Liver (tissue), 7 donors: ENCODE measurements at regions not wholly inside any gene's neighbourhood (a gene's known extent, or its start where the extent isn't known, plus 50 kb on each side); places are given as distances from the start of the nearest gene placed in this dataset.
"Not testable (repeated sequence)": the region's sequence is repeated elsewhere in the genome, so short reads cannot be mapped to it uniquely, and the experiment has no call there.

Experiments used
- DNase-seq: peaks from one replicate; pipeline ENCODE4 v3.0.0-alpha.2; 2017; ENCODE audit warnings: low spot score
- H3K27ac ChIP-seq, 2 donors: one replicate each; pipeline ENCODE4 v1.7.0; 2013; ENCODE audit warnings: inconsistent platforms in 2 of 2, low read length in 2 of 2, control low read depth in 1 of 2, low read depth in 1 of 2, mild to moderate bottlenecking in 1 of 2
- H3K27me3 ChIP-seq, 4 donors: one replicate each; pipeline versions ENCODE4 v1.6.1 to v1.7.0; 2013; ENCODE audit warnings: low read length in 3 of 4, inconsistent platforms in 1 of 4, mild to moderate bottlenecking in 1 of 4, moderate library complexity in 1 of 4; ENCODE audit not compliant: control insufficient read depth in 4 of 4, insufficient read depth in 4 of 4
- H3K36me3 ChIP-seq, 4 donors: one replicate each; pipeline versions ENCODE4 v1.6.1 to v1.7.0; 2013; ENCODE audit warnings: low read length in 3 of 4, mild to moderate bottlenecking in 3 of 4, low read depth in 1 of 4, moderate library complexity in 1 of 4; ENCODE audit not compliant: control insufficient read depth in 4 of 4, insufficient read depth in 3 of 4
- H3K4me1 ChIP-seq, 4 donors: one replicate each; pipeline versions ENCODE4 v1.6.1 to v1.7.0; 2013; ENCODE audit warnings: low read length in 3 of 4, mild to moderate bottlenecking in 3 of 4, moderate library complexity in 1 of 4; ENCODE audit not compliant: control insufficient read depth in 4 of 4, insufficient read depth in 4 of 4
- H3K4me3 ChIP-seq, 3 donors: one replicate each; pipeline versions ENCODE4 v1.6.1 to v1.7.0; 2013; ENCODE audit warnings: low read length in 3 of 3, control low read depth in 1 of 3, low read depth in 1 of 3, mild to moderate bottlenecking in 1 of 3
- H3K9ac ChIP-seq, 2 donors: one replicate each; pipeline ENCODE4 v1.7.0; 2013; ENCODE audit warnings: low read length in 2 of 2, mild to moderate bottlenecking in 2 of 2, moderate library complexity in 2 of 2, control low read depth in 1 of 2, low read depth in 1 of 2
- H3K9me3 ChIP-seq, 4 donors: one replicate each; pipeline versions ENCODE4 v1.6.1 to v1.7.0; 2013; ENCODE audit warnings: low read length in 3 of 4; ENCODE audit not compliant: control insufficient read depth in 4 of 4
- EGR1 ChIP-seq, 2 donors: IDR thresholded peaks; 2 replicates each; pipeline ENCODE4 v1.6.1; 2016 to 2018; ENCODE audit warnings: antibody characterized with exemption in 2 of 2, low read depth in 2 of 2
- FOXA1 ChIP-seq: IDR thresholded peaks from 2 replicates; pipeline ENCODE4 v1.6.1; 2016; ENCODE audit warnings: antibody characterized with exemption
- FOXA2 ChIP-seq: IDR thresholded peaks from 2 replicates; pipeline ENCODE4 v1.6.1; 2016; ENCODE audit warnings: antibody characterized with exemption
- HNF4A ChIP-seq, 2 donors: conservative IDR thresholded peaks; 2 replicates each; pipeline ENCODE4 v1.6.1; 2016; ENCODE audit warnings: antibody characterized with exemption in 2 of 2, mild to moderate bottlenecking in 2 of 2
- HNF4G ChIP-seq: IDR thresholded peaks from 2 replicates; pipeline ENCODE4 v1.6.1; 2016; ENCODE audit warnings: antibody characterized with exemption
- JUND ChIP-seq, 2 donors: IDR thresholded peaks; 2 replicates each; pipeline ENCODE4 v1.6.1; 2016; ENCODE audit warnings: antibody characterized with exemption in 2 of 2
- NR2F2 ChIP-seq: IDR thresholded peaks from 2 replicates; pipeline ENCODE4 v1.6.1; 2016; ENCODE audit warnings: antibody characterized with exemption
- RAD21 ChIP-seq, 2 donors: IDR thresholded peaks; 2 replicates each; pipeline ENCODE4 v1.6.1; 2016; ENCODE audit warnings: antibody characterized with exemption in 2 of 2, mild to moderate bottlenecking in 2 of 2
- RXRA ChIP-seq, 2 donors: IDR thresholded peaks; 2 replicates each; pipeline ENCODE4 v1.6.1; 2017 to 2018; ENCODE audit warnings: antibody characterized with exemption in 2 of 2, mild to moderate bottlenecking in 1 of 2
- SP1 ChIP-seq: IDR thresholded peaks from 2 replicates; pipeline ENCODE4 v1.6.1; 2018; ENCODE audit warnings: antibody characterized with exemption, mild to moderate bottlenecking
- TAF1 ChIP-seq: conservative IDR thresholded peaks from 2 replicates; pipeline ENCODE4 v1.6.1; 2016; ENCODE audit warnings: antibody characterized with exemption, mild to moderate bottlenecking
- YY1 ChIP-seq: IDR thresholded peaks from 2 replicates; pipeline ENCODE4 v1.6.1; 2016; ENCODE audit warnings: antibody characterized with exemption, mild to moderate bottlenecking
- WGBS: extraction: QIAGEN DNeasy Blood & Tissue Kit; methylation state at CpG from one replicate; pipeline ENCODE4 v1.1.7; 2013; 5-methylcytosine and 5-hydroxymethylcytosine counted together
- TF ChIP-seq, protein P1 (sequence below): IDR thresholded peaks from 2 replicates; pipeline ENCODE4 v1.6.1; 2016; ENCODE audit warnings: antibody characterized with exemption
- TF ChIP-seq, protein P2 (sequence below): IDR thresholded peaks from 2 replicates; pipeline ENCODE4 v1.6.1; 2016; ENCODE audit warnings: antibody characterized with exemption
- TF ChIP-seq, protein P3 (sequence below): IDR thresholded peaks from 2 replicates; pipeline ENCODE4 v1.6.1; 2016; ENCODE audit warnings: antibody characterized with exemption, mild to moderate bottlenecking
- TF ChIP-seq, protein P4 (sequence below): IDR thresholded peaks from 2 replicates; pipeline ENCODE4 v1.6.1; 2016; ENCODE audit warnings: antibody characterized with exemption
- donor health status: healthy.
- donor health status: healthy.
- donor health status: healthy.
- donor health status: healthy.

DNA sequence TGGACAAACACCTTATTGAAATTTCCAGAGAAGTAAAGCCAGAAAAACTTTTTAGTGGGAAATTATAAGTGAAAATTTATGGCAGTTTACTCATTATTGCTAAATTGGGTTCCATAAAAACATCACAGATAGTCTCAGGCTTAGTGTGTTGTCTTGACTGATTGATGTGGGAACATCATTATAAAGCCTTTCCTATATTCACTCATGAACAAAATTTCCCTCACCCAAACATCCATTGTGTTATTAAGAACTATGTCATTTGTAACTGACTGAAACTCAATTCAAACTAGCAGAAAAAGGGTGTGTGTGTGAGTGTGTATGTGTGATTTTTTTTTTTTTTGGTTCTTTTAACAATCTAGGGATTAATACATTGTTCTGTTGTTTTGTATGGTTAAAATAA, 143.7 kb upstream of the SEMA6A start:
- no peak for DNase-seq
- Histone ChIP-seq H3K4me1 (no peaks in the 10 kb centered on the region), H3K9me3 (no peaks in the 10 kb centered on the region), H3K4me3 (no peak overlapping the region), H3K27me3 (no peaks in the 10 kb centered on the region), H3K36me3 (no peaks in the 10 kb centered on the region), H3K27ac (no peak overlapping the region), H3K9ac (no peak overlapping the region)
- no peak for TF ChIP-seq FOXA2
- no peak for TF ChIP-seq SP1
- no peak for TF ChIP-seq TAF1
- no peak for TF ChIP-seq EGR1 (IDR thresholded peaks at IDR 0.05; ENCODE audit: low read depth in 2 of 2)
- TF ChIP-seq, protein P1, sequence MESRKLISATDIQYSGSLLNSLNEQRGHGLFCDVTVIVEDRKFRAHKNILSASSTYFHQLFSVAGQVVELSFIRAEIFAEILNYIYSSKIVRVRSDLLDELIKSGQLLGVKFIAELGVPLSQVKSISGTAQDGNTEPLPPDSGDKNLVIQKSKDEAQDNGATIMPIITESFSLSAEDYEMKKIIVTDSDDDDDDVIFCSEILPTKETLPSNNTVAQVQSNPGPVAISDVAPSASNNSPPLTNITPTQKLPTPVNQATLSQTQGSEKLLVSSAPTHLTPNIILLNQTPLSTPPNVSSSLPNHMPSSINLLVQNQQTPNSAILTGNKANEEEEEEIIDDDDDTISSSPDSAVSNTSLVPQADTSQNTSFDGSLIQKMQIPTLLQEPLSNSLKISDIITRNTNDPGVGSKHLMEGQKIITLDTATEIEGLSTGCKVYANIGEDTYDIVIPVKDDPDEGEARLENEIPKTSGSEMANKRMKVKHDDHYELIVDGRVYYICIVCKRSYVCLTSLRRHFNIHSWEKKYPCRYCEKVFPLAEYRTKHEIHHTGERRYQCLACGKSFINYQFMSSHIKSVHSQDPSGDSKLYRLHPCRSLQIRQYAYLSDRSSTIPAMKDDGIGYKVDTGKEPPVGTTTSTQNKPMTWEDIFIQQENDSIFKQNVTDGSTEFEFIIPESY, result no peak
- no peak for TF ChIP-seq HNF4A (conservative IDR thresholded peaks at IDR 0.05)
- TF ChIP-seq YY1, result no peak
- TF ChIP-seq, protein P2, sequence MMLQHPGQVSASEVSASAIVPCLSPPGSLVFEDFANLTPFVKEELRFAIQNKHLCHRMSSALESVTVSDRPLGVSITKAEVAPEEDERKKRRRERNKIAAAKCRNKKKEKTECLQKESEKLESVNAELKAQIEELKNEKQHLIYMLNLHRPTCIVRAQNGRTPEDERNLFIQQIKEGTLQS, result no peak
- no peak for TF ChIP-seq HNF4G
- TF ChIP-seq FOXA1, result no peak
- no peak for TF ChIP-seq NR2F2
- TF ChIP-seq, protein P3, sequence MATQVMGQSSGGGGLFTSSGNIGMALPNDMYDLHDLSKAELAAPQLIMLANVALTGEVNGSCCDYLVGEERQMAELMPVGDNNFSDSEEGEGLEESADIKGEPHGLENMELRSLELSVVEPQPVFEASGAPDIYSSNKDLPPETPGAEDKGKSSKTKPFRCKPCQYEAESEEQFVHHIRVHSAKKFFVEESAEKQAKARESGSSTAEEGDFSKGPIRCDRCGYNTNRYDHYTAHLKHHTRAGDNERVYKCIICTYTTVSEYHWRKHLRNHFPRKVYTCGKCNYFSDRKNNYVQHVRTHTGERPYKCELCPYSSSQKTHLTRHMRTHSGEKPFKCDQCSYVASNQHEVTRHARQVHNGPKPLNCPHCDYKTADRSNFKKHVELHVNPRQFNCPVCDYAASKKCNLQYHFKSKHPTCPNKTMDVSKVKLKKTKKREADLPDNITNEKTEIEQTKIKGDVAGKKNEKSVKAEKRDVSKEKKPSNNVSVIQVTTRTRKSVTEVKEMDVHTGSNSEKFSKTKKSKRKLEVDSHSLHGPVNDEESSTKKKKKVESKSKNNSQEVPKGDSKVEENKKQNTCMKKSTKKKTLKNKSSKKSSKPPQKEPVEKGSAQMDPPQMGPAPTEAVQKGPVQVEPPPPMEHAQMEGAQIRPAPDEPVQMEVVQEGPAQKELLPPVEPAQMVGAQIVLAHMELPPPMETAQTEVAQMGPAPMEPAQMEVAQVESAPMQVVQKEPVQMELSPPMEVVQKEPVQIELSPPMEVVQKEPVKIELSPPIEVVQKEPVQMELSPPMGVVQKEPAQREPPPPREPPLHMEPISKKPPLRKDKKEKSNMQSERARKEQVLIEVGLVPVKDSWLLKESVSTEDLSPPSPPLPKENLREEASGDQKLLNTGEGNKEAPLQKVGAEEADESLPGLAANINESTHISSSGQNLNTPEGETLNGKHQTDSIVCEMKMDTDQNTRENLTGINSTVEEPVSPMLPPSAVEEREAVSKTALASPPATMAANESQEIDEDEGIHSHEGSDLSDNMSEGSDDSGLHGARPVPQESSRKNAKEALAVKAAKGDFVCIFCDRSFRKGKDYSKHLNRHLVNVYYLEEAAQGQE, result no peak

DNA sequence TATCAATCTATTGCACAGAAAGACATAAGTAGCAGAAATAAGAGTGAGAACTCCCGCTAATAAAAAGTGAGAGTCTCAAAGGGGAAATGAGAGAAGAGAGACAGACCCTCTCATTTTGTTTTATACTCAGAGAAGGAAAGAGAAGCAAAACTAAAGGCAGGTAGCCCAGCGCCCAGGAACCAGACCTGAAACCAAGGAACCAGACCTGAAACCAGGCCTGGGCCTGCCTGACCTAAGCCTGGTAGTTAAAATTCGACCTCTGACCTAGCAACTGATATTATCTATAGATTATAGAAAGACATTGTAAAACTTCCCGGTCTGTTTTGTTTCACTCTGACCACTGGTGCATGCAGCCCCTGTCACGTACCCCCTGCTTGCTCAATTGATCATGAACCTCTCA, 134.5 kb upstream of the SEMA6A start:
- 85% methylated on average over 5 of the region's 5 CpGs for WGBS
- no peak overlapping the region for H3K4me3 ChIP-seq
- no peak overlapping the region for H3K27ac ChIP-seq
- no peaks in the 10 kb centered on the region for H3K36me3 ChIP-seq
- no peaks in the 10 kb centered on the region for H3K4me1 ChIP-seq
- H3K9me3 ChIP-seq, result no peaks in the 10 kb centered on the region
- TF ChIP-seq TAF1 (no peak), RXRA (IDR thresholded peaks at IDR 0.05) (no peak), HNF4G (no peak), SP1 (no peak), RAD21 (IDR thresholded peaks at IDR 0.05) (no peak), JUND (IDR thresholded peaks at IDR 0.05) (no peak), YY1 (no peak), FOXA2 (no peak)
- TF ChIP-seq, protein P4, sequence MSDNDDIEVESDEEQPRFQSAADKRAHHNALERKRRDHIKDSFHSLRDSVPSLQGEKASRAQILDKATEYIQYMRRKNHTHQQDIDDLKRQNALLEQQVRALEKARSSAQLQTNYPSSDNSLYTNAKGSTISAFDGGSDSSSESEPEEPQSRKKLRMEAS, result no peak
- TF ChIP-seq, protein P2, result no peak
- TF ChIP-seq, protein P3, result no peak
- no peaks in the 10 kb centered on the region for H3K27me3 ChIP-seq
- no peak for DNase-seq
- no peak overlapping the region for H3K9ac ChIP-seq

DNA sequence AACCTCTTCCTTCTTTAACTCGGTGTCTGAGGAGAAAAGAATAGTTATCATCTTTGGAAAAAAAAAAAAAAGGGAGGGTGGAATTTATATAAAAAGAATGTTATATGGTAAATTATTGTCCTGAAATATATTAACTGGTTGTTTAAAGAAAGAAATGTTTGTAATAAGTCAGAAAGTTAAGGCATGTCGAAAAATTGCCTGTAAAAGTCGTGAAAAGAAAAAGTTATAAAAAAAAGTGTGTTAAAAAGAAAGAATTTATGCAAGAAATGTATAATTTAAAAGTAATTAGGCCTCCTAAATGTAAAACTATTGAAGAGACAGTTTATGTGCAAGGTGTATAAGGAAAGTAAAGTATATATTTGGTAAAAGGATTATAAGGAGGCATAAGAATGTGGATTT, 130.5 kb upstream of the SEMA6A start:
- H3K27ac ChIP-seq, H3K36me3 ChIP-seq, H3K9ac ChIP-seq, H3K4me3 ChIP-seq, DNase-seq, H3K27me3 ChIP-seq, H3K4me1 ChIP-seq, H3K9me3 ChIP-seq: not testable (repeated sequence)
- whole genome bisulfite sequencing, result 92% methylated on average over 3 of the region's 3 CpGs
